Lung (tissue), 11 donors: ENCODE measurements at regions not wholly inside any gene's neighbourhood (a gene's known extent, or its start where the extent isn't known, plus 50 kb on each side); places are given as distances from the start of the nearest gene placed in this dataset.
"Not testable (repeated sequence)": the region's sequence is repeated elsewhere in the genome, so short reads cannot be mapped to it uniquely, and the experiment has no call there.

Experiments
- ATAC-seq: fragments of 200-7000 bp; cut with Tn5 transposase; one replicate; pipeline ENCODE4 v1.9.1; 2020; ENCODE audit warnings: moderate number of reproducible peaks; ENCODE audit not compliant: insufficient read depth, low FRiP score
- DNase-seq, 3 donors: peaks; one replicate each; pipeline ENCODE4 v3.0.0-alpha.2; 2013 to 2017
- H3K27ac ChIP-seq, 2 donors: one replicate each; pipeline ENCODE4 v1.5.1; 2013; ENCODE audit warnings: mild to moderate bottlenecking in 2 of 2, moderate library complexity in 2 of 2, control low read depth in 1 of 2, inconsistent platforms in 1 of 2, low read depth in 1 of 2, low read length in 1 of 2
- H3K27me3 ChIP-seq, 3 donors: one replicate each; pipeline ENCODE4 v1.5.1; 2013; ENCODE audit warnings: low read length in 2 of 3; ENCODE audit not compliant: control insufficient read depth in 3 of 3, insufficient read depth in 3 of 3
- H3K36me3 ChIP-seq, 4 donors: one replicate each; pipeline ENCODE4 v1.5.1; 2013; ENCODE audit warnings: low read length in 4 of 4, mild to moderate bottlenecking in 1 of 4, moderate library complexity in 1 of 4; ENCODE audit not compliant: control insufficient read depth in 4 of 4, insufficient read depth in 4 of 4
- H3K4me1 ChIP-seq, 5 donors: one replicate each; pipeline ENCODE4 v1.5.1; 2013; ENCODE audit warnings: low read length in 5 of 5, mild to moderate bottlenecking in 2 of 5, moderate library complexity in 1 of 5; ENCODE audit not compliant: control insufficient read depth in 5 of 5, insufficient read depth in 5 of 5
- H3K4me3 ChIP-seq: one replicate; pipeline ENCODE4 v1.5.1; 2013; ENCODE audit warnings: mild to moderate bottlenecking, control low read depth, moderate library complexity
- H3K9ac ChIP-seq, 2 donors: one replicate each; pipeline ENCODE4 v1.5.1; 2013; ENCODE audit warnings: low read length in 2 of 2, control low read depth in 1 of 2; ENCODE audit not compliant: insufficient read depth in 1 of 2
- H3K9me3 ChIP-seq, 4 donors: one replicate each; pipeline ENCODE4 v1.5.1; 2013; ENCODE audit warnings: low read length in 3 of 4, mild to moderate bottlenecking in 1 of 4, moderate library complexity in 1 of 4; ENCODE audit not compliant: control insufficient read depth in 4 of 4, insufficient read depth in 3 of 4
- WGBS, 2 donors: extraction: QIAGEN DNeasy Blood & Tissue Kit; methylation state at CpG; one replicate each; pipeline ENCODE4 v1.1.7; 2013; 5-methylcytosine and 5-hydroxymethylcytosine counted together
- TF ChIP-seq, protein P1 (sequence below): IDR thresholded peaks from 2 replicates; pipeline ENCODE4 v1.5.1; 2012; ENCODE audit warnings: mild to moderate bottlenecking; ENCODE audit errors: control extremely low read depth, extremely low read depth
- donor health status: control.
- donor health status: control.
- donor health status: Bipolar disorder and iron deficiency.
- donor health status: healthy.
- donor health status: DM: yes; HTN: yes; CAD: no.

GRCh38 chr16:58999762-59000161 is 265.6 kb upstream of the GOT2 start:
- ATAC-seq: no peak
- Histone ChIP-seq H3K9me3 (peaks cover 0 to 1% (median 0%) of the 10 kb centered on the region in 4 donors), H3K27ac (no peak overlapping the region)

DNA sequence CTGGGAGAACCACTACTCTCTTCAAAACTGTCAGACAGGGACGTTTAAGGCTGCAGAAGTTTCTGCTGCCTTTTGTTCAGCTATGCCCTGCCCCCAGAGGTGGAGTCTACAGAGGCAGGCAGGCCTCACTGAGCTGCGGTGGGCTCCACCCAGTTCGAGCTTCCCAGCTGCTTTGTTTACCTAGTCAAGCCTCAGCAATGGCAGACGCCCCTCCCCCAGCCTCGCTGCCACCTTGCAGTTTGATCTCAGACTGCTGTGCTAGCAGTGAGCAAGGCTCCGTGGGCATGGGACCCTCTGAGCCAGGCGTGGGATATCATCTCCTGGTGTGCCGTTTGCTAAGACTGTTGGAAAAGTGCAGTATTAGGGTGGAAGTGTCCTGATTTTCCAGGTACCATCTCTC is 258.6 kb upstream of the GOT2 start:
- H3K27ac ChIP-seq, DNase-seq: not testable (repeated sequence)
- WGBS, 2 donors: 67 to 88% methylated on average over 8 of the region's 8 CpGs

More at GRCh38 chr16:58999762-59000161, 265.6 kb upstream of the GOT2 start:
- TF ChIP-seq, protein P1, sequence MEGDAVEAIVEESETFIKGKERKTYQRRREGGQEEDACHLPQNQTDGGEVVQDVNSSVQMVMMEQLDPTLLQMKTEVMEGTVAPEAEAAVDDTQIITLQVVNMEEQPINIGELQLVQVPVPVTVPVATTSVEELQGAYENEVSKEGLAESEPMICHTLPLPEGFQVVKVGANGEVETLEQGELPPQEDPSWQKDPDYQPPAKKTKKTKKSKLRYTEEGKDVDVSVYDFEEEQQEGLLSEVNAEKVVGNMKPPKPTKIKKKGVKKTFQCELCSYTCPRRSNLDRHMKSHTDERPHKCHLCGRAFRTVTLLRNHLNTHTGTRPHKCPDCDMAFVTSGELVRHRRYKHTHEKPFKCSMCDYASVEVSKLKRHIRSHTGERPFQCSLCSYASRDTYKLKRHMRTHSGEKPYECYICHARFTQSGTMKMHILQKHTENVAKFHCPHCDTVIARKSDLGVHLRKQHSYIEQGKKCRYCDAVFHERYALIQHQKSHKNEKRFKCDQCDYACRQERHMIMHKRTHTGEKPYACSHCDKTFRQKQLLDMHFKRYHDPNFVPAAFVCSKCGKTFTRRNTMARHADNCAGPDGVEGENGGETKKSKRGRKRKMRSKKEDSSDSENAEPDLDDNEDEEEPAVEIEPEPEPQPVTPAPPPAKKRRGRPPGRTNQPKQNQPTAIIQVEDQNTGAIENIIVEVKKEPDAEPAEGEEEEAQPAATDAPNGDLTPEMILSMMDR: no peak
- DNase-seq: peak in 2 of 3 donors; percentile 28 to 58
- Histone ChIP-seq H3K4me1 (peaks cover 0 to 7% (median 0%) of the 10 kb centered on the region in 5 donors), H3K4me3 (no peak overlapping the region), H3K9ac (peak overlapping the region in 1 of 2 donors; percentile 2), H3K36me3 (no peaks in the 10 kb centered on the region), H3K27me3 (no peaks in the 10 kb centered on the region)
- WGBS, 2 donors: 42 to 66% methylated on average over 5 of the region's 5 CpGs

GRCh38 chr16:58983181-58983965 is 249.3 kb upstream of the GOT2 start:
- not testable (repeated sequence) for H3K27me3 ChIP-seq, H3K4me3 ChIP-seq, H3K9ac ChIP-seq, H3K4me1 ChIP-seq, H3K27ac ChIP-seq, ATAC-seq, H3K36me3 ChIP-seq, DNase-seq
- WGBS, 2 donors: 89 to 92% methylated on average over 19 of the region's 19 CpGs
- peaks cover 0 to 21% (median 1%) of the 10 kb centered on the region in 4 donors for H3K9me3 ChIP-seq

More for the DNA sequence above, 258.6 kb upstream of the GOT2 start:
- ATAC-seq, H3K9ac ChIP-seq, H3K27me3 ChIP-seq, H3K4me1 ChIP-seq, H3K9me3 ChIP-seq, H3K4me3 ChIP-seq, H3K36me3 ChIP-seq: not testable (repeated sequence)

DNA sequence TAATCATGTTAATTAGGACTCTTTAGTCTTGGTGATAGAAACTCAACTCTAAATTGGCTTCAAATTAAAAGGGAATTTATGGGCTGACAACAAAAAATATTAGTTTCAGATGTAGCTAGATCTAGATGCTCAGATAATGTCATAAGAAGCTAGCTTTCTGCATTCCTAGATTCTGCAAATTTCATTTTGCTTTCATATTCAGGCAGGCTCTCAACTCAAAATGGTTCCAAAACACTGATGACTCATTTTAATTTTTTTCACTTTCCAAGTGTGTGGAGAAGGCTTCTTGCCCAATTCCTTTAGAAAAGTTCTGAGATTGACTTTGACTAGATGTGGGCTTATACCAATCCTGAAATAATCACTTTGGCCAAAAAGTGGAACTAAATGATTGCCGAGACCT is 236.7 kb upstream of the GOT2 start:
- TF ChIP-seq, protein P1: no peak
- Histone ChIP-seq H3K27ac (no peak overlapping the region), H3K27me3 (no peaks in the 10 kb centered on the region), H3K9ac (no peak overlapping the region), H3K4me1 (no peaks in the 10 kb centered on the region), H3K4me3 (no peak overlapping the region), H3K9me3 (no peaks in the 10 kb centered on the region), H3K36me3 (no peaks in the 10 kb centered on the region)
- DNase-seq: no peak
- ATAC-seq: no peak
- WGBS, 2 donors: 60 to 76% methylated on average over 1 of the region's 1 CpG
